HG02884 (cell line): ENCODE measurements at regions not wholly inside any gene's neighbourhood (a gene's known extent, or its start where the extent isn't known, plus 50 kb on each side); places are given as distances from the start of the nearest gene placed in this dataset.
A peak's percentile ranks its signal among the peaks of the same experiment; 100 is the strongest.

ENCODE experiments used
- ATAC-seq: cut with Tn5 transposase; IDR thresholded peaks from one replicate; pipeline ENCODE4 v1.9.1; 2021; ENCODE audit warnings: mild to moderate bottlenecking, moderate library complexity; ENCODE audit not compliant: unreplicated experiment

GRCh38 chr2:111698743-111699554 is 185.0 kb downstream of the ANAPC1 start:
- ATAC-seq = no peak

DNA sequence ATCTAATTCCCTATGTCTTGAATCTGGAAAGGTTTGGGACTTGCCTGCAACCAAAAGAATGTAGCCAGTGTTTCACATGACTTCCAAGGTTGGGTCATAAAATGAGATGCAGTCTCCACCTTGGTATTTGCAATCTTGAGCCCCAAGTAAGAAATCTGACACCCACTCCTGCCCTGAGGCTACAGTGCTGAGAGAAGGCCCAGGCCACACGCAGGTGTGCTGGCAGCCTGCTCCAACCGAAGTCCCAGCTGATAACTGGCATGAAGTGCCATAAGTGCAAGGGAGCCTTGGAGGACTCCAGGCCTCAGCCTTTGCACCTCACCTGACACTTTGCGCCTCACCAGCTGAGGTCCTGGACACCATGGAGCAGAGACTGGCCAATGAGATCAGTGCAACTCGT is 182.7 kb downstream of the ANAPC1 start:
- no peak for ATAC-seq

DNA sequence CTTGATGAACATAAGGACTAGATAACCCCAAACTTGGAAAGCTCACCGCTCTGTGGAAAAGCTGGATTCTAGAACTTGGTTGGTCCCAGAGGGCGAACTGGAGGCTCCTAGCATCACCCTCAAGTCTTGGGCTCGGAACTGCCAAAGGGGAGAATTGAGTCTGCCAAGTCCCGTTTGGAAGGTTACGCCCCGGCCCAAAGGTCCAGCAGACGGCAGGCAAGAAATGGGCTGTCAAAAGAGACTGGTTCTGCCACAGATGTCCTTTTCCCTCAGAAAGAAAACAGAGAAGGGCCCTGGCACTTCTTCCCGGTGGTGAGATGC is 182.2 kb downstream of the ANAPC1 start:
- ATAC-seq = no peak

DNA sequence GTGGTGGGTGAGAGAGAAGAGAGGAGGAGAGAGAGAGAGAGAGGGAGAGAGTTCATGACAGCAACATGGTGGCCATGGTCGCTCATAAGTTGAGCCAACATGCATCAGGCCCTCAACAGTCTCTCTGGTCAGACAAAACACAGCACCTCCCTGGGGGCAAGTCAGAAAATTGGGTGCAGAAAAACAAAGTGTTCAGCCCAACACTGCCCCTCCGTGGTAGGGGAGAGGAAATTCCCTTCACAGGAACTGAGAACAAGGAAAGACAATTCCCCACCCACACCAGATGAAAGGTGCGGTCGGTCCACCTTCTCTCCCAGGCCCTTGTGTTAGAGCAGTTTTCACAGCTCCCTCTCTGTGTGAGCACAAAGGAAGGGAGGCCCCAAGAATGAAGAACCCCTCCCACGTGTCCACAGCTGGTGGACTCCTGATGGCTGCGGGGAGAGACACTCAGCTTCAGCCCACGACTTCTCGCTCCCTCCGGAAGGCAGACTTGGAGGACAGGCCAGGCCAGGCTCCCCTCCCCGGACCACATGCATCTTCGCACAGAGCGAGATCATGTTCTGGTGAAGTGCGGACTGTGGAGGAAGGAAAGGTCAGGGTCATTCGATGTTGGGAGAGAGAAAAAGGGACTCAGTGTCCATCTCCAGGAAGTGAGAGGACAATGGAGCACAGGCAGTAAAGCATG is 181.7 kb downstream of the ANAPC1 start:
- ATAC-seq = no peak

GRCh38 chr2:111702804-111703196 is 181.2 kb downstream of the ANAPC1 start:
- ATAC-seq = no peak

GRCh38 chr2:111703759-111704158 is 180.2 kb downstream of the ANAPC1 start:
- ATAC-seq = no peak

- no peak for ATAC-seq
Observed at GRCh38 chr2:111704246-111704645, 179.7 kb downstream of the ANAPC1 start.

DNA sequence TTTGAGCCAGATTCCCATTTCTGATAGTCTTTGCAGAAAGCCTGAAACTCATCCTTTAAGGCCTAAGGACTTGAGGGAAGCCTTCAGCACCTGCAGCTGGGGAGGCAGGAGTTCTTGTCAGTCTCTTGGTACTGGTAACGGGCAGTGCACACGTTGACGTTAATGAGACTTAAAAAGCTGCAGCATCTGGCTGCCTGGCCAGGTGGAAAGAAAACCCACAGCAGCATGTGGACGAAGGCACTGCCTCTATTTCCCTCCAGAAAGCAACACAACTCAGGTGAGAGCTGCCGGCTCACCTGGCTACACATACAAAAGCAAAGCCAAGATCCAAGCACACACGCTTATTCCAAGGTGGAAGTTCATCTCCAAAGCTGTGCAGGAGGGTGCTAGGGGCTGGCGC is 178.8 kb downstream of the ANAPC1 start:
- no peak for ATAC-seq

- ATAC-seq = peak; percentile 76
Observed at GRCh38 chr2:111705711-111706336, 178.2 kb downstream of the ANAPC1 start.

DNA sequence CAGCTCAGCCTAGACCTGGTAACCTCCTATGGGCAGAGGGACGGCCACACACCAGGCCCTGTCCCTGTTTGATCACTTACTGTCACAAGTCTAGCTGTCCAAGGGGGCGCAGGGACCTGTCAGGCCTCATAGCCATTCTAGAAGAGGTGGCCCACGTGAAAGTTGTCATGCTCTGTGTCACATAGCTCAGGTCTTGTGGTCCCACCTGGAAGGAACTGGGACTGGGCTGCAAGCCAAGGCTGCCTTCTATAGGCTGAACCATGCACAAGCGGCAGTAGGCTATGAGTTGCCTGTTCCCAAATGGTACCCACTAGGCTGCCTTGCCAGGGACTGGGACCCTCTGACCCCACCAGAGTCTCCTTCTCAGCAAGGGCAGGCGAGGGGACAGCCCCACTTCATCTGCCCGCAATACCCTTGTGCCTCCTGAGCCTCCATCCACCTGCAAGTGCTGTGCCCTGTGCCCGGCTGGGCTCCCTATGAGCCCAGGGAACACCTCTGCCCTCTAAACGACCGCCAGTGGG is 177.5 kb downstream of the ANAPC1 start:
- no peak for ATAC-seq

- ATAC-seq = no peak
Observed at GRCh38 chr2:111707700-111708099, 176.3 kb downstream of the ANAPC1 start.

- no peak for ATAC-seq
Observed at GRCh38 chr2:111708476-111709180, 175.4 kb downstream of the ANAPC1 start.

- no peak for ATAC-seq
Observed at GRCh38 chr2:111709321-111709720, 174.7 kb downstream of the ANAPC1 start.

- ATAC-seq = no peak
Observed at GRCh38 chr2:111710085-111710484, 173.9 kb downstream of the ANAPC1 start.

- ATAC-seq = no peak
Observed at GRCh38 chr2:111710613-111711012, 173.4 kb downstream of the ANAPC1 start.

DNA sequence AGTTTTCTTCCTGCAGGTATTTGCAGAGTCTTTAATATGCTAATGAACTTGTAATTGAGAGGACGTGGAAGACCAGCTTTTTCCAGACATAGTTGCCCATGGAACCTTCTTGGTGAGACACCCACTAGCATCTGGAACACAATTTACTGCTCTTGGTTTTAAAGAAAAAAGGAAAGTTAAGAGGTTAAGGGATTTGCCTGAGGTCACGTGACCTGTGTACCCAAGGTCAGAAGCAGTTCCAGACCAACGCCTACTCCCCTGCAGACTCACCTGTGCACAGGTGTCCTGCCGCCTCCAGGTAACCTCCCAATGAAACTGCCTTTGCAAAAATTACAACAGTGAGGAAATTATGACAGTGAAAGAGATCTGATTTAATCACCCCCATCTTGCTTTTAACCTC is 172.7 kb downstream of the ANAPC1 start:
- ATAC-seq = no peak

GRCh38 chr2:111712361-111712760 is 171.6 kb downstream of the ANAPC1 start:
- ATAC-seq = no peak

DNA sequence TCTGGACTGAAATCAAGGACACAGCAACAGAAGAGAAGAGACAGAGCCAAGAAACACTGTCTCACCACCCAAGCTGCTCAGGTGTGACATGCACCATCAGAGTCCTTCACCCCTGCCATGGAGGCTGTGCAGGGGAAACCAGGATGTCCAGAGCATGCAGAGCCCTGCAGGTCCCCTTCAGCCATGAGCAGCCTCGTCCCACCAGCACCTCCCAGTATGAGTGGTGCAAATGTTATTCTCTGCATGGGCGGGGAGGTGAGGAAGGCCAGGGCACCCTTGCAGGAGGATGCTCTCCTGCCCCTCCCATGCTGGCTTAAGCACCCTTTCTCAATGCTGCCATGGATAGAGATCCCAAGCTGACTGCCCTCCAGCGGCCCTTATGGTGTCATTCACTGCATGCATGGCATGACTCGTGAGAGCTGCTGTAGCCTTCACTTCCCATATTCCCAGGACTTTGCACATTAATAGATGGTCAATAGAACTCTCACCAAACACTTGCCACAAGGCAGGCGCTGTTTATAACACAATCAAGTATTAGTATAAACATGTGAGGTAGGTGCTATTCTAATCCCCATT is 171.0 kb downstream of the ANAPC1 start:
- no peak for ATAC-seq

- no peak for ATAC-seq
Observed at GRCh38 chr2:111715987-111716904, 167.7 kb downstream of the ANAPC1 start.
